Kidney (tissue), 13 donors: ENCODE measurements at regions not wholly inside any gene's neighbourhood (a gene's known extent, or its start where the extent isn't known, plus 50 kb on each side); places are given as distances from the start of the nearest gene placed in this dataset.

Experiments
- DNase-seq, 5 donors: peaks; one replicate each; pipeline ENCODE4 v3.0.0-alpha.2; 2013 to 2020
- FAIRE-seq: peaks from 2 replicates; lab custom pipeline; 2012; peaks lifted over from hg19 to GRCh38; lab: Jason Lieb, UNC
- H3K27ac ChIP-seq, 2 donors: one replicate each; pipeline ENCODE4 v1.7.0; 2013; ENCODE audit warnings: low read depth in 2 of 2, low read length in 2 of 2, inconsistent platforms in 1 of 2
- H3K27me3 ChIP-seq: one replicate; pipeline ENCODE4 v1.7.1; 2013; ENCODE audit warnings: low read length, inconsistent platforms; ENCODE audit not compliant: control insufficient read depth, insufficient read depth
- H3K36me3 ChIP-seq, 3 donors: one replicate each; pipeline versions ENCODE4 v1.7.0 to v1.7.1; 2013; ENCODE audit warnings: low read length in 3 of 3, control low read depth in 1 of 3, inconsistent platforms in 1 of 3; ENCODE audit not compliant: insufficient read depth in 3 of 3, control insufficient read depth in 2 of 3
- H3K4me1 ChIP-seq, 3 donors: one replicate each; pipeline versions ENCODE4 v1.7.0 to v1.7.1; 2013; ENCODE audit warnings: low read length in 3 of 3, inconsistent platforms in 1 of 3, low read depth in 1 of 3; ENCODE audit not compliant: control insufficient read depth in 2 of 3, insufficient read depth in 2 of 3
- H3K4me3 ChIP-seq, 3 donors: one replicate each; pipeline versions ENCODE4 v1.7.0 to v1.8.1; 2013; ENCODE audit warnings: low read length in 3 of 3, control low read depth in 1 of 3, inconsistent platforms in 1 of 3
- H3K9ac ChIP-seq, 3 donors: one replicate each; pipeline versions ENCODE4 v1.7.0 to v1.7.1; 2013; ENCODE audit warnings: low read length in 3 of 3, control low read depth in 1 of 3, inconsistent platforms in 1 of 3
- H3K9me3 ChIP-seq, 3 donors: one replicate each; pipeline versions ENCODE4 v1.7.0 to v1.7.1; 2013; ENCODE audit warnings: low read length in 3 of 3, control low read depth in 1 of 3, inconsistent platforms in 1 of 3; ENCODE audit not compliant: control insufficient read depth in 2 of 3, insufficient read depth in 1 of 3
- CTCF ChIP-seq: IDR thresholded peaks from 3 replicates; pipeline ENCODE4 v1.5.1; 2012; ENCODE audit warnings: mild to moderate bottlenecking, moderate library complexity, borderline replicate concordance; ENCODE audit not compliant: insufficient read depth; ENCODE audit errors: extremely low read depth
- intact Hi-C: fragments of 100-400 bp; cut with DNase I; formaldehyde crosslinking; loops from one replicate; pipeline ENCODE4 v1.11.1; 2022
- donor health status: control.
- donor health status: control.
- donor health status: control.
- donor health status: control.
- donor health status: control.
- donor health status: DM: yes; HTN: yes; CAD: no.
- donor health status: Normal renal cell carcinoma (clear cell type).

GRCh38 chr5:2507611-2508010 is 243.9 kb downstream of the IRX2 start:
- DNase-seq (no peak), FAIRE-seq (no peak)
- H3K4me3 ChIP-seq = no peak overlapping the region
- H3K27me3 ChIP-seq = no peaks in the 10 kb centered on the region
- H3K36me3 ChIP-seq = no peaks in the 10 kb centered on the region
- intact Hi-C loops = no loop called here
- H3K4me1 ChIP-seq = no peaks in the 10 kb centered on the region
- no peak overlapping the region for H3K27ac ChIP-seq
- peaks cover 0 to 4% (median 0%) of the 10 kb centered on the region in 3 donors for H3K9me3 ChIP-seq
- TF ChIP-seq CTCF = no peak
- H3K9ac ChIP-seq = no peak overlapping the region

- Histone ChIP-seq H3K9ac (no peak overlapping the region), H3K4me1 (no peaks in the 10 kb centered on the region), H3K36me3 (no peaks in the 10 kb centered on the region), H3K27ac (no peak overlapping the region), H3K9me3 (peaks cover 0 to 4% (median 0%) of the 10 kb centered on the region in 3 donors), H3K27me3 (no peaks in the 10 kb centered on the region), H3K4me3 (no peak overlapping the region)
- intact Hi-C loops = no loop called here
- TF ChIP-seq CTCF = no peak
- peak in 1 of 5 donors; percentile 25 for DNase-seq
- FAIRE-seq = no peak
These were observed 244.9 kb downstream of the IRX2 start for GRCh38 chr5:2506603-2507002.

GRCh38 chr5:2505217-2505616 is 246.3 kb downstream of the IRX2 start:
- DNase-seq (no peak), FAIRE-seq (no peak)
- no peaks in the 10 kb centered on the region for H3K4me1 ChIP-seq
- H3K4me3 ChIP-seq = no peak overlapping the region
- H3K27me3 ChIP-seq = no peaks in the 10 kb centered on the region
- no peak overlapping the region for H3K27ac ChIP-seq
- no peak overlapping the region for H3K9ac ChIP-seq
- no peak for TF ChIP-seq CTCF
- intact Hi-C loops = no loop called here
- H3K36me3 ChIP-seq = no peaks in the 10 kb centered on the region
- peaks cover 0 to 9% (median 2%) of the 10 kb centered on the region in 3 donors for H3K9me3 ChIP-seq

GRCh38 chr5:2502970-2503594 is 248.4 kb downstream of the IRX2 start:
- Histone ChIP-seq H3K4me1 (no peaks in the 10 kb centered on the region), H3K9ac (no peak overlapping the region), H3K4me3 (no peak overlapping the region), H3K27ac (no peak overlapping the region), H3K9me3 (peaks cover 0 to 9% (median 7%) of the 10 kb centered on the region in 3 donors), H3K36me3 (no peaks in the 10 kb centered on the region), H3K27me3 (no peaks in the 10 kb centered on the region)
- TF ChIP-seq CTCF = no peak
- FAIRE-seq (no peak), DNase-seq (no peak)
- intact Hi-C loops = no loop called here
